ENCODE measurements at regions not wholly inside any gene's neighbourhood (a gene's known extent, or its start where the extent isn't known, plus 50 kb on each side); places are given as distances from the start of the nearest gene placed in this dataset.

GRCh38 chrX:122667667-122668066, 516.4 kb upstream of the GRIA3 start:
- Mint-ChIP-seq H3K4me3 (no peak overlapping the region), H3K27ac (ENCODE audit: unreplicated experiment) (no peak overlapping the region)

GRCh38 chrX:122703762-122704161, 480.3 kb upstream of the GRIA3 start:
- no peak for TF ChIP-seq CTCF (conservative IDR thresholded peaks at IDR 0.05)
- Mint-ChIP-seq H3K27me3 (ENCODE audit: low read depth) (no peaks in the 10 kb centered on the region), H3K27ac (ENCODE audit: unreplicated experiment) (no peak overlapping the region), H3K4me3 (no peak overlapping the region), H3K36me3 (ENCODE audit: low read depth) (no peaks in the 10 kb centered on the region), H3K4me1 (no peaks in the 10 kb centered on the region), H3K9me3 (peaks cover 19% of the 10 kb centered on the region)
- DNase-seq (ENCODE audit: low read depth, low spot score) = no peak

More at GRCh38 chrX:122667667-122668066, 516.4 kb upstream of the GRIA3 start:
- no peaks in the 10 kb centered on the region for H3K36me3 Mint-ChIP-seq (ENCODE audit: low read depth)
- DNase-seq (ENCODE audit: low read depth, low spot score) = no peak
- no peaks in the 10 kb centered on the region for H3K4me1 Mint-ChIP-seq
- TF ChIP-seq CTCF (conservative IDR thresholded peaks at IDR 0.05) = no peak
- H3K27me3 Mint-ChIP-seq (ENCODE audit: low read depth) = no peaks in the 10 kb centered on the region
- H3K9me3 Mint-ChIP-seq = peaks cover 5% of the 10 kb centered on the region

GRCh38 chrX:122739770-122740169, 444.3 kb upstream of the GRIA3 start:
- no peak overlapping the region for H3K27ac Mint-ChIP-seq (ENCODE audit: unreplicated experiment)
- no peaks in the 10 kb centered on the region for H3K27me3 Mint-ChIP-seq (ENCODE audit: low read depth)
- no peak for DNase-seq (ENCODE audit: low read depth, low spot score)
- no peaks in the 10 kb centered on the region for H3K4me1 Mint-ChIP-seq
- TF ChIP-seq CTCF (conservative IDR thresholded peaks at IDR 0.05) = no peak
- H3K9me3 Mint-ChIP-seq = peaks cover 18% of the 10 kb centered on the region
- no peak overlapping the region for H3K4me3 Mint-ChIP-seq
- H3K36me3 Mint-ChIP-seq (ENCODE audit: low read depth) = no peaks in the 10 kb centered on the region

GRCh38 chrX:122770581-122770980, 413.5 kb upstream of the GRIA3 start:
- H3K27ac Mint-ChIP-seq (ENCODE audit: unreplicated experiment) = no peak overlapping the region
- no peak for TF ChIP-seq CTCF (conservative IDR thresholded peaks at IDR 0.05)
- no peak for DNase-seq (ENCODE audit: low read depth, low spot score)
- no peaks in the 10 kb centered on the region for H3K4me1 Mint-ChIP-seq
- no peak overlapping the region for H3K4me3 Mint-ChIP-seq
- no peaks in the 10 kb centered on the region for H3K27me3 Mint-ChIP-seq (ENCODE audit: low read depth)
- H3K9me3 Mint-ChIP-seq = peaks cover 26% of the 10 kb centered on the region
- no peaks in the 10 kb centered on the region for H3K36me3 Mint-ChIP-seq (ENCODE audit: low read depth)

GRCh38 chrX:122771933-122772332, 412.1 kb upstream of the GRIA3 start:
- no peak for DNase-seq (ENCODE audit: low read depth, low spot score)
- Mint-ChIP-seq H3K27ac (ENCODE audit: unreplicated experiment) (no peak overlapping the region), H3K9me3 (peaks cover 20% of the 10 kb centered on the region), H3K36me3 (ENCODE audit: low read depth) (no peaks in the 10 kb centered on the region), H3K4me1 (no peaks in the 10 kb centered on the region), H3K27me3 (ENCODE audit: low read depth) (no peaks in the 10 kb centered on the region), H3K4me3 (no peak overlapping the region)
- no peak for TF ChIP-seq CTCF (conservative IDR thresholded peaks at IDR 0.05)

GRCh38 chrX:122777766-122778165, 406.3 kb upstream of the GRIA3 start:
- no peaks in the 10 kb centered on the region for H3K27me3 Mint-ChIP-seq (ENCODE audit: low read depth)
- peaks cover 15% of the 10 kb centered on the region for H3K9me3 Mint-ChIP-seq
- H3K4me3 Mint-ChIP-seq = no peak overlapping the region
- DNase-seq (ENCODE audit: low read depth, low spot score) = no peak
- no peaks in the 10 kb centered on the region for H3K36me3 Mint-ChIP-seq (ENCODE audit: low read depth)
- no peak for TF ChIP-seq CTCF (conservative IDR thresholded peaks at IDR 0.05)
- no peaks in the 10 kb centered on the region for H3K4me1 Mint-ChIP-seq
- H3K27ac Mint-ChIP-seq (ENCODE audit: unreplicated experiment) = no peak overlapping the region

Measured in neural crest cell (in vitro differentiated cells).